DND-41 (cell line): ENCODE measurements at regions not wholly inside any gene's neighbourhood (a gene's known extent, or its start where the extent isn't known, plus 50 kb on each side); places are given as distances from the start of the nearest gene placed in this dataset.

Experiments used
- ATAC-seq: fragments of 200-7000 bp; cut with Tn5 transposase; 3 replicates; pipeline ENCODE4 v1.9.1; 2021; ENCODE audit warnings: low read depth; ENCODE audit not compliant: insufficient read depth
- DNase-seq: peaks from one replicate; pipeline ENCODE4 v3.0.0-alpha.2; 2020
- H2AFZ ChIP-seq: 2 replicates; pipeline ENCODE4 v1.6.0; 2012; ENCODE audit warnings: low read depth, low read length
- H3K27ac ChIP-seq: 2 replicates; pipeline ENCODE4 v1.5.1; 2012; ENCODE audit warnings: low read length, inconsistent platforms
- H3K27me3 ChIP-seq: fragments of 200-600 bp; sonication (generic); 2 replicates; pipeline ENCODE4 v1.6.0; 2012; ENCODE audit warnings: low read length, mild to moderate bottlenecking, inconsistent platforms; ENCODE audit not compliant: insufficient read depth, poor library complexity
- H3K36me3 ChIP-seq: 2 replicates; pipeline ENCODE4 v1.5.1; 2012; ENCODE audit warnings: low read length, inconsistent platforms; ENCODE audit not compliant: insufficient read depth
- H3K4me1 ChIP-seq: 2 replicates; pipeline ENCODE4 v1.5.1; 2012; ENCODE audit warnings: mild to moderate bottlenecking, low read length; ENCODE audit not compliant: insufficient read depth
- H3K4me2 ChIP-seq: 2 replicates; pipeline ENCODE4 v1.6.0; 2012; ENCODE audit warnings: mild to moderate bottlenecking, moderate library complexity, low read length, inconsistent platforms; ENCODE audit not compliant: insufficient read depth
- H3K4me3 ChIP-seq, 2 experiments: fragments of 200-600 bp in 1 of 2; shearing (Covaris generic) in 1 of 2; 2 replicates each; pipeline ENCODE4 v1.5.1; 2012 to 2016; ENCODE audit warnings: inconsistent platforms in 2 of 2, low read length in 2 of 2, mild to moderate bottlenecking in 2 of 2, low read depth in 1 of 2, moderate library complexity in 1 of 2
- H3K79me2 ChIP-seq: 2 replicates; pipeline ENCODE4 v1.6.0; 2012; ENCODE audit warnings: low read length, inconsistent platforms; ENCODE audit not compliant: insufficient read depth
- H3K9ac ChIP-seq: 2 replicates; pipeline ENCODE4 v1.6.0; 2012; ENCODE audit warnings: low read depth, mild to moderate bottlenecking, inconsistent platforms, low read length, moderate library complexity
- H3K9me3 ChIP-seq: 2 replicates; pipeline ENCODE4 v1.5.1; 2012; ENCODE audit warnings: low read length, moderate library complexity, mild to moderate bottlenecking, inconsistent platforms; ENCODE audit not compliant: insufficient read depth, severe bottlenecking
- H4K20me1 ChIP-seq: 2 replicates; pipeline ENCODE4 v1.6.0; 2012; ENCODE audit warnings: low read length; ENCODE audit not compliant: insufficient read depth
- CTCF ChIP-seq: IDR thresholded peaks from 2 replicates; pipeline ENCODE4 v1.5.1; 2012; ENCODE audit warnings: borderline replicate concordance, low read length, moderate library complexity, mild to moderate bottlenecking; ENCODE audit not compliant: poor library complexity, severe bottlenecking; ENCODE audit errors: extremely low read depth
- EZH2 ChIP-seq: IDR thresholded peaks from 3 replicates; pipeline ENCODE4 v1.6.1; 2012; ENCODE audit warnings: borderline replicate concordance, low read depth, mild to moderate bottlenecking, moderate library complexity, low read length, inconsistent platforms; ENCODE audit not compliant: severe bottlenecking

GRCh38 chr2:144937910-144938709 lies 418.2 kb upstream of the ZEB2 start:
- Histone ChIP-seq H3K4me2 (no peak overlapping the region), H3K36me3 (no peaks in the 10 kb centered on the region), H3K79me2 (no peaks in the 10 kb centered on the region), H3K4me3 (no peak overlapping the region), H3K27me3 (no peaks in the 10 kb centered on the region), H3K4me1 (no peaks in the 10 kb centered on the region), H3K27ac (no peak overlapping the region), H2AFZ (no peak overlapping the region), H3K9ac (no peak overlapping the region), H3K9me3 (no peaks in the 10 kb centered on the region), H4K20me1 (no peaks in the 10 kb centered on the region)
- ATAC-seq (no peak), DNase-seq (no peak)
- TF ChIP-seq CTCF (no peak), EZH2 (no peak)

- Histone ChIP-seq H4K20me1 (no peaks in the 10 kb centered on the region), H3K9ac (no peak overlapping the region), H3K27ac (no peak overlapping the region), H3K4me2 (no peak overlapping the region), H2AFZ (no peak overlapping the region), H3K79me2 (no peaks in the 10 kb centered on the region), H3K36me3 (no peaks in the 10 kb centered on the region), H3K4me1 (peaks cover 8% of the 10 kb centered on the region), H3K27me3 (no peaks in the 10 kb centered on the region), H3K9me3 (no peaks in the 10 kb centered on the region), H3K4me3 (no peak overlapping the region)
- ATAC-seq (no peak), DNase-seq (no peak)
- TF ChIP-seq EZH2 (no peak), CTCF (no peak)
Measured at GRCh38 chr2:144937066-144937465, 417.1 kb upstream of the ZEB2 start.

- no peaks in the 10 kb centered on the region for H3K36me3 ChIP-seq
- no peak overlapping the region for H3K9ac ChIP-seq
- no peaks in the 10 kb centered on the region for H3K27me3 ChIP-seq
- H3K4me1 ChIP-seq = peaks cover 14% of the 10 kb centered on the region
- H3K27ac ChIP-seq = no peak overlapping the region
- H3K79me2 ChIP-seq = no peaks in the 10 kb centered on the region
- H3K4me3 ChIP-seq = no peak overlapping the region
- H3K9me3 ChIP-seq = no peaks in the 10 kb centered on the region
- no peak overlapping the region for H2AFZ ChIP-seq
- ATAC-seq = no peak
- H4K20me1 ChIP-seq = no peaks in the 10 kb centered on the region
- no peak overlapping the region for H3K4me2 ChIP-seq
- no peak for DNase-seq
- TF ChIP-seq EZH2 (no peak), CTCF (no peak)
Measured at GRCh38 chr2:144936442-144936841, 416.5 kb upstream of the ZEB2 start.
